Medulla oblongata (tissue), 1 donor: ENCODE measurements at regions not wholly inside any gene's neighbourhood (a gene's known extent, or its start where the extent isn't known, plus 50 kb on each side); places are given as distances from the start of the nearest gene placed in this dataset.
"Not testable (repeated sequence)": the region's sequence is repeated elsewhere in the genome, so short reads cannot be mapped to it uniquely, and the experiment has no call there.

ENCODE experiments used
- DNase-seq: peaks from one replicate; pipeline ENCODE4 v3.0.0-alpha.2; 2015; ENCODE audit errors: extremely low spot score

DNA sequence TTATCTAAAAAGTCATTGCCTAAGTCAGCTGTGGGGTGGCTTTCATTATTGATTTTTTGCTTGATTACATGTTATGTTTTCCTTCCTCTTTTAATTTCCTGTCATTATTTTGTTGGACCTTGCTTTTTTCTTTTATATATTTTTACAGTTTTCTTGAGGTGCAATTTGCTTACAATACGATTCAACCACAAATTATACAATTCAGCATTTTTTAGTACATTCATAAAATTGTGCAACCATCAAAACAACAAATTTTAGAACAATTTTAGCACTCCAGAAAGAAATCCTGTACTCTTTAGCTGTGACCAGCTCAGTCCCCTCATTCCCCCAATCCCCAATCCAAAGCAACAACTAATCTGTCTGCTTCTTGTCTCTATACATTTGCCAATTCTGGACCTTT, 608.9 kb downstream of the C6orf118 start:
- no peak for DNase-seq

DNA sequence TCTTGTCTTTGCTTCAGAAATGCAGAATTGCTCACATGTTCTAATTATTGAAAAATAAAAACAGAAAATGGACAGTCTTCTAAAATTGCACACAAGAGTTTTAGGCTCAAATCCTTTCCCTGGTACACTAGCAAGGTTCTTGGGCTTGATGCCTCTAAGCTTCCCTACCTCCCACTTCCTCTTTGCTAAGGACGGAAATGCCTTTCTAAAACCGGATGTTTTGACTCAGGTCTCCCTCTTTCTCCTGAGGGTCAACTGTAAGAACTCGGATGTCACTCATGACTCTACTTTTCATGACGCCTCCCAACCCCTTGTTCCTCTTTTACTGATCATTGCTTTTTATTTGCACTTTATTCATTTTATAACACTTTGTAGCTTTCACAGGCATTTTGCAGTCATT, 613.5 kb downstream of the C6orf118 start:
- no peak for DNase-seq

GRCh38 chr6:164694386-164694785, 615.0 kb downstream of the C6orf118 start:
- no peak for DNase-seq

- peak; percentile 96 for DNase-seq
These were observed 615.5 kb downstream of the C6orf118 start for GRCh38 chr6:164693944-164694343.

DNA sequence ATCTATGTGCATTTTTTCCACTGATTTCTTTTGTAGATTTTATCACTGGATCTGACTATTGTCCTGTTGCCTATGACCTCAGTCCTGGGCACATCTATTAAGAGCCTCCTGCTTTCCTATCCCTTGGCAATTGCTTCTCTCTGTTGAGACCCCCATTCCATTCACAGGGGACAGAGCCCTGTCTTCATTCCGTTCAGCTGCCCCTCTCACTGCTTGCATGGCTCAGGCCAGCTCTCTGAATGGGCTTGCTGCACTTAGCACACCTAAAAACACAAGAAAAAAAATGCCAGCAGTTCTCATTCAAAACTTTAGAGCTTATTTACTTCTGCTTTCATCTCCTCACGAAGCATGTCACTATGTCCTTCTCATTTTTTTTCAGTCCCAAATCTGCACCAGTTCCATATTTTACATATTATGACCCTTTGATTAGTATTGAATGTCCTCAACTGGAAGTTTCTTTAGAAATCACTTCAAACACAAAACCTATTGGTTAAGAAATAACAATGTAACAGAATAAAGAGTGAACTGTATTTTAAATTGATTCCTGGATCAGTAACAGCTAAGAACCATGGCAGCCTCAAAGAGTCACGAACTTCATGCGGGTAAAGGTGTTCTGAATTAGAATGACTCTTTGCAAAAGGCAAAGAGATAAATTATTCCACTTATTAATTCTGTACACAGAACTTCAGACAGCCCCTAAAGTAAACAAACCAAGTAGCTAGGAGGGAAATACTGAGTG, 616.5 kb downstream of the C6orf118 start:
- DNase-seq = peak; percentile 5

DNA sequence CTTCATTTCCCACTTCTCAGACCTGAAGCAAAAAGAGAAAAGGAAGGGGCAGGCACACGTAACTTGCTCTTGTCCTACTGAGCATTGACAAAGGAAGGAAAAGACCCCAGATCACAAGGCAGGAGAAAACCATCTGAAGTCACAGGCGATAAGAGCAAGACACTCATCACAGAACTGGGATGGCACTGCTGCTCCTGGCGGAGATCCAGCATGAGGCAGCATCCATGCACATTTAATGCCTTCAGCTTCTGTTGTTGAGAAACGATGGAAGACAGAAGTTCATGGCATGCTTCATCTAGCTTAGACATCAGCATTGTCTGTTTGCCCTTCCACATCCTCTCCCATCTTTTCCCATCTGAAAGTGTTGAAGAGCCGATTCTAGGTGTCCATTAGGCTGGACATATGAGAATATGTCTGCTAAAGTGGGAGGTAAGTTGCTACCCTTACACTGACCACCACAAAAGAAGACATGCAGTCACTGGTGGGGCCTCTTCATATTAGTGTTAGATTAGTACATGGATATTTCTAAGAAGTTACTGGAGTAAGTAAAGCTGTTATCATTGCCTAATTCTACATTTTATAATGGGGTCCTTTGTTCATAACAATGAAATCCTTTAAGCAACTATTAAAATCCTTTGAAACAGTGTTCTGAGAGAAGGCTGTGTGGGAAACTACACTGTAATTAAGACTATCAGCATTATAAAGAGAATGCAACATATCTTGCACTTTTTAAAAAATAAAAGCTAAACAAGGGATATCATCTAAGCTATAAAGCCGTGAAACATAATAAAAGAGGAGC, 618.5 kb downstream of the C6orf118 start:
- peak; percentile 26 for DNase-seq

DNA sequence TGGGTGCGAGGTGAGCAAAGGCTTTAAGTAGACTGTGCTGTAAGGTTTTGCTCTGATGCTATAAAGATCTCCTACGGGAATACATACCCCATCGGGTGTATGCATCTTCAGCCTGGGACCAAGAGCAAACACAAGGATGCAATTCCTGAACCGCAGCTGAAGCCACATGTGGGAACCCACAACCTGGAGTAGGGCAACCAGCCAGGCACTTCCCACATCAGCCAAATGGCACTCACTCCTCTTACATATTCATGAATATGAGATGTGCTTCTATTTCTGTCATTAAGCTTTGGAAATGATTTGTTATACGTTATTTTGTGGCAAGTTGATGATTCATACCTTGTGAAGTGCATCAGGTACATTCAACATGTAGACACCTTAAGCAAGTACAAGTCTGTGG, 619.2 kb downstream of the C6orf118 start:
- DNase-seq = no peak

DNA sequence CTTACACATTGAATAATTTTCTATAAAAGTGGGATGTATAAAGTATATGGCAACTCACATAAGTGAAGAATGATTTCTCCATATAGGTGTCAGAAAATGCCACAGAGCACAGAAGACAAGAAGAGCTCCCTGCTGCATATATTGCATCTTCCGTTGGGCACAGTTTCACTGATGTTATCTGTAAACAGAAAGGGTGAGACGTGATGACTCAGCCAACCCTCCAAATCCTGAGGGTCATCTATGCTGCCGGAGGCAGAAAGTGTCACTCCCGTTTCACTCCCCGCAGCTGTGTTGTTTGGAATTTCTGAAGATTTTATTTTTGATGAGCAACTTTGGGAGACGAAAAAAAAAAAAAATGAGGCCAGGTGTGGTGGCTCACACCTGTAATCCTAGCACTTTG, 644.1 kb downstream of the C6orf118 start:
- no peak for DNase-seq

- no peak for DNase-seq
These were observed 645.8 kb downstream of the C6orf118 start for GRCh38 chr6:164663634-164664033.

GRCh38 chr6:164661716-164662115, 647.7 kb downstream of the C6orf118 start:
- no peak for DNase-seq

DNA sequence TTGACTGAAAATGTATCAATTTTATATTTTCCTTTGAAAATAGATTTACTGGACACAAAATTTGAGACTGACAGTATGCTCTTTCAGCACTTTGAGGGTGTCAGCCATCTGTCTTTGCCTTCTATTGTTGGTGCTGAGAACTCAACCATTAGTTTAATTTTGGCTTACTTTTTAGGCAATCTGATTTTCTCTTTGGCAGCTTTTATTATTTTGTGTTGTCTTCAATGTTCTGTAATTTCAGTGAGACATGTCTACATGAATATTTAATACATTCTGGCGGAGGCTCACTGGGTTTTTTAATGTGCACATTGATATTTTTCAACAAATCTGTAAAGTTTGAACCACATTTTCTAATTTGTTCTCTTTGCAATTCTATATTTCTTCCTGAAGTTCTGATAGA, 648.6 kb downstream of the C6orf118 start:
- DNase-seq = no peak

DNA sequence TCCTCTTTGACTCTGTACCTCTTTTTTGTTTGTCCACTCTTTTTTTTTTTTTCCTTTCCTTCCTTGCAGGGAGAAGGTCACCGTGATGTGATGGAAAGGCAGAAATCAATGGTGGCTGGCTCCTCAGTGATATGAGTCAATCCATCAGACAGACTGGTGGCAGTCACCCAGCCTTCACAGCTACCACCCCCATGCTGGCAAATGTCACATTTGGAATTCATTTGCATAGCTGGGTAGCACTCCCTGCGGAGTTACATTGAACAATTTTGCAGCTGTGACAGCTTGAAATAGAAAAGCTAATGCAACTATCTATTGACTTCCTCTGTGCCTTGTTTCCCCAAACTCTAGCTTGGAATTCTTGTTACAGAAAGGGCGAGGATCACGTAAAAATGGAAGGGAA, 668.4 kb downstream of the C6orf118 start:
- DNase-seq = peak; percentile 36

- DNase-seq = no peak
These were observed 681.0 kb downstream of the C6orf118 start for GRCh38 chr6:164628302-164628931.

- DNase-seq = no peak
These were observed 692.4 kb downstream of the C6orf118 start for GRCh38 chr6:164616917-164617524.

GRCh38 chr6:164612751-164613150, 696.7 kb downstream of the C6orf118 start:
- peak; percentile 28 for DNase-seq

DNA sequence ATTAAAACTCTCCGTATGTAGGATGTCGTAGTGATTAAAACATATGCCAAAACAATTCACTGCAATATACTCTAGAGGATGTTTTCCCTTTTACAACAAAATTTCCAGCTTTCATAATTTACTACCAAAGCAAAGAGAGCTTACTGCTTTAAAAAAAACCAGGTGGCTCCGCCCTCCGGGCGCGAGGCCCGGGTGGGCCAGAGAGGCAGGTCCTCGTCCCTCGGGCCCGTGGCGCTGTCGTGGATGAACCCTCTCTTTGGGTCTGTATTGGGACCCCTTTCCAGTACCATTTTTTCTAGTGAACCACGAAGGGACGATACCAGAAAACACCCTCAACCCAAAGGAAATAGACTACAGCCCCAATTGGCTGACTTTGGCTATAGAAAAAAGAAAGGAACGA, 698.5 kb downstream of the C6orf118 start:
- DNase-seq = not testable (repeated sequence)

GRCh38 chr6:164602415-164602814, 707.0 kb downstream of the C6orf118 start:
- DNase-seq = not testable (repeated sequence)

DNA sequence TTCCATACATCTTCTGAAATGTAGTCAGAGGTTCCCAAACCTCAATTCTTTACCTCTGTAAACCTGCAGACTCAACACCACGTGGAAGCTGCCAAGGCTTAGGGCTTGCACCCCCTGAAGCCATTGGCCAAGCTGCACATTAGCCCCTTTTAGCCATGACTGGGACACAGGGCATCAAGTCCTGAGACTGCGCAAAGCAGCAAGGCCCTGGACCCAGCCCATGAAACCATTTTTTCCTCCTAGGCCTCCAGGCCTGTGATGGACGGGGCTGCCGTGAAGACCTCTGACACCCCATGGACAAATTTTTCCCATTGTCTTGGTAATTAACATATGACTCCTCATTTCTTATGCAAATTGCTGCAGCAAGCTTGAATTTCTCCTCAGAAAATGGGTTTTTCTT, 727.8 kb downstream of the C6orf118 start:
- DNase-seq = no peak

- no peak for DNase-seq
These were observed 730.4 kb downstream of the C6orf118 start for GRCh38 chr6:164579035-164579434.

GRCh38 chr6:164578616-164579015, 730.8 kb downstream of the C6orf118 start:
- DNase-seq = no peak

- DNase-seq = no peak
These were observed 738.6 kb downstream of the C6orf118 start for GRCh38 chr6:164570801-164571200.

DNA sequence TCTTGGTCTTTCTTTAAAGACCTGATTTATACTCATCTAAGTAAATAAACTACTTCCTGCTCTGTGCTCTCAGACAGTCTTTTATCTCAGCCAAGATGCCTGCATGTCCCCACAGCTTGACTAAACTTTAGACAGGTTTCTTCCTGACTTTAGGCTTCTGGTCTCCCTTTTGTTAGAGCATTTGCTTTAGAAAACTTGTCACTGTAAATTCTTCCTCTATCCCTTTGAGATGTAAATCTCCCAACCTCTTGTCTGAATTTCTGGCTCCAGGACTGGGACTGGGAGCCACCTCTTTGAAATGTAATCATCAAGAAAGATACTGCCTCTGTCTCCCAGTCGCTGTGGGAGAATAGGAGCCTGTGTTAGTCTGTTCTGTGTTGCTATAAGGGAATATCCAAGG, 739.9 kb downstream of the C6orf118 start:
- DNase-seq = no peak
